ENCODE measurements at regions not wholly inside any gene's neighbourhood (a gene's known extent, or its start where the extent isn't known, plus 50 kb on each side); places are given as distances from the start of the nearest gene placed in this dataset.

GRCh38 chr14:22188318-22188717, 400.7 kb downstream of the DAD1 start:
- H3K9me3 ChIP-seq (ENCODE audit: insufficient read depth, low read depth): no peaks in the 10 kb centered on the region
- intact Hi-C loops (cut with micrococcal nuclease; ENCODE audit: unreplicated experiment): no loop called here
- TF ChIP-seq EZH2 (IDR thresholded peaks at IDR 0.05; ENCODE audit: low read depth) (no peak), CTCF (conservative IDR thresholded peaks at IDR 0.05) (no peak)
- CTCF ChIA-PET: no interaction called here
- no peak overlapping the region for H3K4me2 ChIP-seq
- POLR2A ChIA-PET (ENCODE audit: unreplicated experiment): no interaction called here
- H3K27me3 ChIP-seq (ENCODE audit: insufficient read depth, low read depth): no peaks in the 10 kb centered on the region
- no peaks in the 10 kb centered on the region for H4K20me1 ChIP-seq (ENCODE audit: insufficient read depth)
- BruUV-seq (replicated peaks): no TSS peak
- H3K36me3 ChIP-seq (ENCODE audit: low read depth): no peaks in the 10 kb centered on the region
- no peak overlapping the region for H2AFZ ChIP-seq
- peaks cover 8% of the 10 kb centered on the region for H3F3A ChIP-seq (ENCODE audit: insufficient read depth, low read depth)
- no peaks in the 10 kb centered on the region for H3K9me2 ChIP-seq (ENCODE audit: insufficient read depth)
- no peak overlapping the region for H3K4me3 ChIP-seq
- H3K79me2 ChIP-seq (ENCODE audit: low read depth): no peaks in the 10 kb centered on the region
- no peak overlapping the region for H3K27ac ChIP-seq
- DNase-seq: no peak
- peaks cover 23% of the 10 kb centered on the region for H3K4me1 ChIP-seq (replicated peaks; ENCODE audit: insufficient read depth)

- CTCF ChIA-PET: no interaction called here
Observed at GRCh38 chr14:22185789-22186188, 403.2 kb downstream of the DAD1 start.

GRCh38 chr14:22185191-22185590, 403.8 kb downstream of the DAD1 start:
- Histone ChIP-seq H2AFZ (no peak overlapping the region), H4K20me1 (ENCODE audit: insufficient read depth) (no peaks in the 10 kb centered on the region), H3K9me2 (ENCODE audit: insufficient read depth) (no peaks in the 10 kb centered on the region), H3K4me1 (replicated peaks; ENCODE audit: insufficient read depth) (peaks cover 6% of the 10 kb centered on the region), H3K4me2 (no peak overlapping the region), H3K79me2 (ENCODE audit: low read depth) (no peaks in the 10 kb centered on the region), H3K9me3 (ENCODE audit: insufficient read depth, low read depth) (no peaks in the 10 kb centered on the region), H3F3A (ENCODE audit: insufficient read depth, low read depth) (no peaks in the 10 kb centered on the region; the same call in 1 of the 2 replicates), H3K4me3 (no peak overlapping the region), H3K27ac (no peak overlapping the region), H3K36me3 (ENCODE audit: low read depth) (no peaks in the 10 kb centered on the region), H3K27me3 (ENCODE audit: insufficient read depth, low read depth) (no peaks in the 10 kb centered on the region)
- intact Hi-C loops (cut with micrococcal nuclease; ENCODE audit: unreplicated experiment): no loop called here
- TF ChIP-seq CTCF (conservative IDR thresholded peaks at IDR 0.05) (no peak), EZH2 (IDR thresholded peaks at IDR 0.05; ENCODE audit: low read depth) (no peak)
- POLR2A ChIA-PET (ENCODE audit: unreplicated experiment): no interaction called here
- CTCF ChIA-PET: no interaction called here
- no TSS peak for BruUV-seq (replicated peaks)
- no peak for DNase-seq

More at GRCh38 chr14:22185789-22186188, 403.2 kb downstream of the DAD1 start:
- H3K27me3 ChIP-seq (ENCODE audit: insufficient read depth, low read depth): no peaks in the 10 kb centered on the region
- H3K79me2 ChIP-seq (ENCODE audit: low read depth): no peaks in the 10 kb centered on the region
- H3K27ac ChIP-seq: no peak overlapping the region
- H3K4me3 ChIP-seq: no peak overlapping the region
- no peak for DNase-seq
- no peaks in the 10 kb centered on the region for H3K9me2 ChIP-seq (ENCODE audit: insufficient read depth)
- H3K4me1 ChIP-seq (replicated peaks; ENCODE audit: insufficient read depth): peaks cover 10% of the 10 kb centered on the region
- no peak for TF ChIP-seq EZH2 (IDR thresholded peaks at IDR 0.05; ENCODE audit: low read depth)
- TF ChIP-seq CTCF (conservative IDR thresholded peaks at IDR 0.05): no peak
- no peaks in the 10 kb centered on the region for H3K9me3 ChIP-seq (ENCODE audit: insufficient read depth, low read depth)
- peaks cover 4% of the 10 kb centered on the region for H3F3A ChIP-seq (ENCODE audit: insufficient read depth, low read depth)
- no TSS peak for BruUV-seq (replicated peaks)
- POLR2A ChIA-PET (ENCODE audit: unreplicated experiment): no interaction called here
- intact Hi-C loops (cut with micrococcal nuclease; ENCODE audit: unreplicated experiment): no loop called here
- H3K36me3 ChIP-seq (ENCODE audit: low read depth): no peaks in the 10 kb centered on the region
- no peak overlapping the region for H3K4me2 ChIP-seq
- no peaks in the 10 kb centered on the region for H4K20me1 ChIP-seq (ENCODE audit: insufficient read depth)
- no peak overlapping the region for H2AFZ ChIP-seq

Data from PC-9 (cell line).